ENCODE measurements at regions not wholly inside any gene's neighbourhood (a gene's known extent, or its start where the extent isn't known, plus 50 kb on each side); places are given as distances from the start of the nearest gene placed in this dataset.
"Not testable (repeated sequence)": the region's sequence is repeated elsewhere in the genome, so short reads cannot be mapped to it uniquely, and the experiment has no call there.

DNA sequence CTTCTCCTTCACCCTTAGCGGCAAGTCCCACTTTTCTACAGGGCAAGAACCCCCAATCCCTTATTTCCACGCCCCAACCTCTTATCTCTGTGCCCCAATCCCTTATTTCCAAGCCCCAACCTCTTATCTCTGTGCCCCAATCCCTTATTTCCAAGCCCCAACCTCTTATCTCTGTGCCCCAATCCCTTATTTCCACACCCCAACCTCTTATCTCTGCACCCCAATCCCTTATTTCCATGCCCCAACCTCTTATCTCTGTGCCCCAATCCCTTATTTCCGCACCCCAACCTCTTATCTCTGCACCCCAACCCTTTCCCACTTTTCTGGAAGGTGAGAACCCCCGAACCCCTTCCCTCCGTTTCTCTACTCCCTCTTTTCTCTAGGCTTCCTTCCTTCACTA lies 116.1 kb upstream of the GJE1 start:
- intact Hi-C loops (cut with micrococcal nuclease) = not testable (repeated sequence)

GRCh38 chr6:142015463-142015862 lies 117.3 kb upstream of the GJE1 start:
- intact Hi-C loops (cut with micrococcal nuclease) = not testable (repeated sequence)

- intact Hi-C loops (cut with micrococcal nuclease) = no loop called here
Observed at GRCh38 chr6:142015011-142015410, 117.7 kb upstream of the GJE1 start.

GRCh38 chr6:142014515-142014914 lies 118.2 kb upstream of the GJE1 start:
- intact Hi-C loops (cut with micrococcal nuclease) = no loop called here

GRCh38 chr6:142013875-142014495 lies 118.7 kb upstream of the GJE1 start:
- intact Hi-C loops (cut with micrococcal nuclease) = no loop called here

- intact Hi-C loops (cut with micrococcal nuclease) = no loop called here
Observed at GRCh38 chr6:142013287-142013686, 119.4 kb upstream of the GJE1 start.

- intact Hi-C loops (cut with micrococcal nuclease) = no loop called here
Observed at GRCh38 chr6:142011775-142012174, 121.0 kb upstream of the GJE1 start.

- intact Hi-C loops (cut with micrococcal nuclease) = no loop called here
Observed at GRCh38 chr6:142011156-142011555, 121.6 kb upstream of the GJE1 start.

DNA sequence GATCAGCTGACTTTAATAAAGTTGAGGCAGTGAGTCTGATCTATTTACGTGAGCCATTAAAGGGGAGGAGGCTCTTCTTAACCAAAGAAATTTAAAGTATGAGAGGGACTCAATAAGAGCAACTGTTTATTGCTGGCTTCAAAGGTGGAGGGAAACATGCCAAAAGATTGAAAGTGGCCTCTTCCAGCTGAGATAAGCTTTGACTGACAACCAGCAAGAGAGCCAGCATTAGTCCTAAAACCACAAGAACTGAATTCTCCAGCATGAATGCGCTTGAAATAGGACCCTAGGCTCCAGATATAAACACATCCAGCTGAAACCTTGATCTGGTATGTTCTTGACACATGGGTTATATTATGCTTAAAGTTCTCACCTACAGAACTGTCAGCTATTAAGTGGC lies 123.1 kb upstream of the GJE1 start:
- intact Hi-C loops (cut with micrococcal nuclease) = no loop called here

DNA sequence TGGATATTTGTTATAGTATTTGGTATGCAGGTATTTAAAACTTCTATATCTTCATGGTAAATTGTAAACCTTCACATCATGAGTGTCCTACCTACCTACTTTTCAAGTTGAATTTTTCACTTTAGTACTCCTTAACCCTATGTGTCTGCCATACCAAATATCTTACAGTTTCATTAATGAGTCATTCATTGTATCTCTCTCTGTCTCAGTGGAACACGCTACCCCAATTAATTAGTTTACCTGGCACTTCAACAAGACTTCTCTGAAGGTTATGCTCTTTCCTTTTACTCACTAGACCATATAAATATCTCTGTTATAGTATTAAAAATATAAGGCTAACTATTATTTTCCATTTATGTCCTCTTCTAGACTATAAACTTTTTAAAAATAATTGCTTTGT lies 123.9 kb upstream of the GJE1 start:
- intact Hi-C loops (cut with micrococcal nuclease) = no loop called here

GRCh38 chr6:142008016-142008735 lies 124.5 kb upstream of the GJE1 start:
- intact Hi-C loops (cut with micrococcal nuclease) = no loop called here

DNA sequence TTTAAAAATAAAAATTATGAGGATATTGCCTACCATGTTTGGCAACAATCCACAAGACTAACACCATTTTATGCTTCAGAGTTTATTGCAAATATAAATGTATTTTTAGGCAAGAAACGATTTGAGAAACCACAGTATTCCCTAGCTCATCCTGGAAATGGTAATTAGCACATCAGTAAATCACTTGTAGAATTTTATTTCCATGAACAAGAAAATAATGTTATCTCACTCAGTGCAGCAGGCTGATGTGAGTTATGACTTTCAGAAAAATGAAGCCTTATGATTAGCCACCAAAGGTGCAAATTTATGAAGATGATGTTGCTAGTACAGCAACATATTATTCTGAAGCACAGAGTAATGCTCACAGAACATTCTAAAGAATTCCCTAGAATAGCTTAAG lies 127.7 kb upstream of the GJE1 start:
- intact Hi-C loops (cut with micrococcal nuclease) = no loop called here

- intact Hi-C loops (cut with micrococcal nuclease) = no loop called here
Observed at GRCh38 chr6:142002825-142003405, 129.8 kb upstream of the GJE1 start.

DNA sequence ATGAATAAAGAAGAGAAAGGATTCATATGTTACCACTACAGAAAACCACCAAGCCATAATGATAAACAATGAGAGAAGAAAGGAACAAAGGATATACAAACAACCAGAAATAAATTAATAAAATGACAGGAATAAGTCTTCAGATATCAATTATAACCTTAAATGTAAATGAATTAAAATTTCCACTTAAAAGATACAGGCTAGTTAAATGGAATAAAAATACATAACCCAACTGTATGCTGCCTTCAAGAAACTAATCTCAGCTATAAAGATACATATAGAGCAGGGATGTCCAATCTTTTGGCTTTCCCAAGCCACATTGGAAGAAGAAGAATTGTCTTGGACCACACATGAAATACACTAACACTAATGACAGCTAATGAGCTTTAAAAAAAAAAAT lies 135.9 kb upstream of the GJE1 start:
- intact Hi-C loops (cut with micrococcal nuclease) = no loop called here

DNA sequence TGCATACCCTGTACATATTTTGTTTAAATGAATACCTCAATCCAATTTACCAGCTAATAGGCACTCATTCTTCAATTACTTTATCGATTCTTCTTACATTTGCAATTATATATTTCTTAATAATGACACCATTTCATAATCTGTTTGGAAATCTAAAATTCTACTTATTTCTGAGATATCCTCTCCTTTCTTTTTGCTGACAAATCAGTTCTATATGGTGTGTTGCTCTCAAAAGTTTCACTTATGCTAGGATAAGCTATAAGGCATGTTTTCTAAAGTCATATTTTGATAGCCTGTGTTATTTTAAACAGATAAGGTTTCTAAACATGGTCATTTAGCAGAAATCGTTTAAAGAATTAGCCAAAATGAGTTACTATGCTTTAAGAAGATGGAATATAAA lies 140.6 kb upstream of the GJE1 start:
- intact Hi-C loops (cut with micrococcal nuclease) = no loop called here

DNA sequence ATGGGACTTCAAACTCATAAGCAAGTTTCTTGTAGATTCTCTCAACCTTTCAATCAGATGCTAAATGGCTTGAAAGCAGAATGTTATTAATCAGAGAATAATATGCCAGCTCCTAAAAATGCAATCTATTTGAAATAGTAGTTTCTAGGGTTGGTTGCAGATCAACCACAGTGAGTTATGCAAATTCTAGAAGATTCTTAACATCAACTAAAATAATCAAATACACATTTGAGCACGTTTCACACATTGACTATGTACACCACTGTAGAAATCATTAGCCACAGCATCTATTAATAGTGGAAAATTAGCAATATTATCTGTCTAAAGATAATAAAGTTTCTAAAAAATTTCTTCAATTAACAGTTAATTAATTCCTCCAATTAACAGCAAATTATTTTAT lies 141.9 kb upstream of the GJE1 start:
- intact Hi-C loops (cut with micrococcal nuclease) = no loop called here

DNA sequence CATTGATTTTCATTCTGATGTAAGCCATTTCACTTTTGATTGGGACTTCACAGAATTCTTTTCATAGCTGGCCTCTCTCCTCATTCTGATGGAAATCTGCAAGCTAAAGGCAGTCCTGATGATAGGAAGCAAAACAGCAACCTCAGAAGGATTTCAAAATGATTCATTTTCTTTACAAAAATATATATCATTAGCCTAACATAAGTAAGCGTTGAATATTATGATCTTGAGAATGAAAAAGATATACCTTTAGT lies 143.1 kb upstream of the GJE1 start:
- intact Hi-C loops (cut with micrococcal nuclease) = loop anchor here (1.0 kb wide), 2 partner anchors 123 to 218 kb away; no protein-coding TSS in a partner anchor

- intact Hi-C loops (cut with micrococcal nuclease) = loop anchor here (1.0 kb wide), 2 partner anchors 123 to 218 kb away; no protein-coding TSS in a partner anchor
Observed at GRCh38 chr6:141988954-141989705, 143.6 kb upstream of the GJE1 start.

DNA sequence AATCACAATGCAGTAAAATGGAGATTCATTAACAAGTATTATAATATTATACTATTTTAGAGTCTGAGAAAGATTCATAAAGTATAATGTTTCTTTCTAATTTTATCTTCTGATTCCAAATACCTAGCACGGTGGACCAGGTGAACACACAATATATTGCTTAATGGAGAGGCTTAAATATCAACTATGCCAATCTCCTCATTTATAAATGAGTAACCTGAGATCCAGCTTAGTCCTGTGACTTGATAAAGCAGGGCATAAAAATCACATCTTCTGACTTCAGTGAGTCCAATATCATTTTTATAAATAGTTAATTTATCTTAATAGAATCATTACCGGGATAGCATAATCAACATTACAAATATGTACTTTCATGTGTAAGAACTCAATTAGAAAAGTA lies 144.4 kb upstream of the GJE1 start:
- intact Hi-C loops (cut with micrococcal nuclease) = no loop called here

DNA sequence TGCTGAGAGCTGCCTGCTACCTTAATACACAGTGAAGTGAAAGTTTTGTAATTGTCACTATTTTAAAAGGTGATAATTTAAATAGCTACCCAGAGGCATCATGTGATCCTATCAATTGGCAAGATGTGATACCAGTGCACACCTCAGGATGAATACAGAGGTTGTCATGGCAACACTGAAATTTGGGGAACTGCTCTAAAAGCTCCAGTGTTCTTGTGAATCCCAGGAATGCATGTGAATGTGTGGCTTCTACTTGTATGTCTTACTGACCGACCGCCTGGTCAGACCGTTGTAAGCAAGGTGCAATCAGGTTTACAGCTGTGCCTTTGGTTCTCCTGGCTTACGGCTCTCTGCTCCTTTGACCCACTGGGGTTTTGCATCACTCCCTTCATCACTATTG lies 146.3 kb upstream of the GJE1 start:
- intact Hi-C loops (cut with micrococcal nuclease) = no loop called here

DNA sequence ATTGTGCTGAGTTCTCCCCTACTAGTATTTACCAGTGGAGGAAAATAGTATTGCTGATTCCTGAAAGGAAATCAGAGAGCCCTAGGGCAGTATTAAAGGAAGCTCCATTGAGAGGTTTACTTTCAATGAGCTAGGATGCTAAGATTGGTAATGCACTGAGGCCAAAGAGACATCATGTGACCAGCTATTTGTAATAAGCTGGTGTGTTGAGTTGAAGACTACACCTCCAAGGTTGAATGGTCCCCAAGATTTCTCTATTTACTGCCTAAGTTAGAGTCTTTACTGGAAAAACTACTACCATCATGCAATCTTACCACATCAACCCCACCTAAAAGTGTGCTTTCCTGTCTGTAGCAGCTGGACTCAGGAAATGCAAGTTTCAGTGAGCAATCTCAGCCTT lies 151.5 kb upstream of the GJE1 start:
- intact Hi-C loops (cut with micrococcal nuclease) = no loop called here

DNA sequence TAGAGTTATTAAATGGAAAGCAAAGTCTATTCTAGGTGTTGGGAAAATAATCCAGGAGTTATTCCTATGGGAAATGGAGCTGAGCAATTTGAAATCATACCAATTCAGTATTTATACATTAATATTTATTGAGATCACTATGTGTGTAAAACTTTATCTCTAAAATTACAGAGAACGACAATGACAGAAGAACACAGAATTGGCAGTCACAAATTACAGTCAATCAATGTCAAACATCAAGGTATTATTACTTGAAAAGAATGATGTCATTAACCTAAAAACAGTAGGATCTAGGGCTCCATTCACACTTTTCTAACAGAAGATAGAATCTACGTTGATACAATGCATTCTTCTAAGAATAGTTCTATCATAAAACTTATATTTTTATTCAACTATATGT lies 154.9 kb upstream of the GJE1 start:
- intact Hi-C loops (cut with micrococcal nuclease) = no loop called here

Data from T-helper 2 cell treated with Interferon-gamma antibody and Interleukin-4, amounts not matched to agents 100 ng/mL and 5 ng/mL, for 36 hours (primary cell).